Adrenal gland (tissue), 5 donors: ENCODE measurements at regions not wholly inside any gene's neighbourhood (a gene's known extent, or its start where the extent isn't known, plus 50 kb on each side); places are given as distances from the start of the nearest gene placed in this dataset.

Source experiments
- POLR2A ChIP-seq, 2 donors: fragments of 450-650 bp; IDR thresholded peaks; one replicate each; pipeline ENCODE4 v1.6.1; 2017; ENCODE audit warnings: antibody characterized with exemption in 2 of 2, mild to moderate bottlenecking in 2 of 2, moderate library complexity in 1 of 2
- TF ChIP-seq, protein P1 (sequence below), 6 experiments: fragments of 450-650 bp in 4 of 6; fragments of 200-600 bp in 2 of 6; sonication (generic) in 1 of 6; IDR thresholded peaks; 1 replicate in 5 of 6; 2 replicates in 1 of 6; pipeline versions ENCODE4 v1.5.1 to v1.8.0; 2016 to 2021; ENCODE audit warnings: antibody characterized with exemption in 6 of 6, mild to moderate bottlenecking in 2 of 6, moderate library complexity in 1 of 6
- donor health status: DM: no; HTN: no; CAD: no.

DNA sequence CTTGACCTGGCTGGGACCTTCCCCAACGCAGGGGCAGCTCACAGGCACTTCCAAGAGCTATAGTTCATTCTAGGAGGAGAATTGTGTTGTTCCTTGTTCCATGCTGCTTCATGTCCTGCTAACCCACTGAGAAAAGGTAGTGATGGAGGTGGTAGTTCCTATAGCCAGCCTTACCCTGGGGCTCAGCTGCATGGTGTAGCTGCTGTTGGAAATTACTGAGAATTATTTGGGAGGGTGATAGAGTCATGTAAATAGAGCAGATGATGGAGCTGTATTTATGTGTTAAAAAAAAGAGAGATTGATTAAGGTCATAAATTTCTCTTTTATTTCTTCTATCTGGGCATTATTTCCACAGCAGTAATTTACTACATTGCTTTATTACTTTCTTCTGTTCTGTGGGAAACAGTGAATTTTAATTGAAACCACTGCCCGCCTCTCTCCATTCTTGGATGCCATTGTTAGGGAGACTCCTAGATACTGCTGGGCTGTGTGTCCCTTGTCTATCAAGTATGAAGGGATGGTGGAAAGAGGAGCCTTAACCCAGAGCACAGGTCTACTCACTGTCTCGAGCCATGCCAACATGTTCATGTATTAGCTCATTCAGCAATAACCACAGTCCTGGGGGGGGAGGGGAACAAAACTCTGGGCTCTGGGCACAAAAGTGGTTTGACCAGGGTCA is 309.2 kb downstream of the FAT3 start:
- TF ChIP-seq, protein P1, sequence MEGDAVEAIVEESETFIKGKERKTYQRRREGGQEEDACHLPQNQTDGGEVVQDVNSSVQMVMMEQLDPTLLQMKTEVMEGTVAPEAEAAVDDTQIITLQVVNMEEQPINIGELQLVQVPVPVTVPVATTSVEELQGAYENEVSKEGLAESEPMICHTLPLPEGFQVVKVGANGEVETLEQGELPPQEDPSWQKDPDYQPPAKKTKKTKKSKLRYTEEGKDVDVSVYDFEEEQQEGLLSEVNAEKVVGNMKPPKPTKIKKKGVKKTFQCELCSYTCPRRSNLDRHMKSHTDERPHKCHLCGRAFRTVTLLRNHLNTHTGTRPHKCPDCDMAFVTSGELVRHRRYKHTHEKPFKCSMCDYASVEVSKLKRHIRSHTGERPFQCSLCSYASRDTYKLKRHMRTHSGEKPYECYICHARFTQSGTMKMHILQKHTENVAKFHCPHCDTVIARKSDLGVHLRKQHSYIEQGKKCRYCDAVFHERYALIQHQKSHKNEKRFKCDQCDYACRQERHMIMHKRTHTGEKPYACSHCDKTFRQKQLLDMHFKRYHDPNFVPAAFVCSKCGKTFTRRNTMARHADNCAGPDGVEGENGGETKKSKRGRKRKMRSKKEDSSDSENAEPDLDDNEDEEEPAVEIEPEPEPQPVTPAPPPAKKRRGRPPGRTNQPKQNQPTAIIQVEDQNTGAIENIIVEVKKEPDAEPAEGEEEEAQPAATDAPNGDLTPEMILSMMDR (IDR thresholded peaks at IDR 0.05) = no peak
- TF ChIP-seq POLR2A (IDR thresholded peaks at IDR 0.05) = no peak
